ENCODE measurements at regions not wholly inside any gene's neighbourhood (a gene's known extent, or its start where the extent isn't known, plus 50 kb on each side); places are given as distances from the start of the nearest gene placed in this dataset.

DNA sequence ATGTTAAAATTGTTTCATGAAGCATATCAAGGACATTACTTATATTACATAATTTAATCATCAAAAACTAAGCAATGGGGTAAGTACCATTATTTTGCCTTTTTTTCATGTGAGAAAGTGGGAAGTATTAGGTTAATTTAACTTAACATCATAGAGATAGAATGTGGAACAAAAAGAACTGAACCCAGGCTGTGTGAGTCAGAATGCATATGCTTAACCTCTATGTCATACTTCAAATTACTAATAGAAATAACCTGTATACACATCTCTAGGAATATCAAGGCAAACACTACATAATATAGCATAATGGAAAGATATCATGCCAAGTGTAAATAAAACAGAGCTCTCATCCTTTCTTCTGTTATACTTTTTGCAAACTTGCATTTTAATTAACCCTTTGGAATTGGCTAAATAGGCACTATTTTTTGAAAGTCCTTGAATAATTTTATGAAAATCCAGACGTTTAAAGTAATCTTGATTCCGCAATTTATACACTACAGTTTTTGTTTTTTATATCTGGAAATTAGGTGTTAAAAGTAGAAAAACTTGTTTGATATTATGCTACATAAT, 777.7 kb downstream of the SLC6A15 start:
- TF ChIP-seq EP300 (IDR thresholded peaks at IDR 0.05), result no peak
- TF ChIP-seq, protein P1, sequence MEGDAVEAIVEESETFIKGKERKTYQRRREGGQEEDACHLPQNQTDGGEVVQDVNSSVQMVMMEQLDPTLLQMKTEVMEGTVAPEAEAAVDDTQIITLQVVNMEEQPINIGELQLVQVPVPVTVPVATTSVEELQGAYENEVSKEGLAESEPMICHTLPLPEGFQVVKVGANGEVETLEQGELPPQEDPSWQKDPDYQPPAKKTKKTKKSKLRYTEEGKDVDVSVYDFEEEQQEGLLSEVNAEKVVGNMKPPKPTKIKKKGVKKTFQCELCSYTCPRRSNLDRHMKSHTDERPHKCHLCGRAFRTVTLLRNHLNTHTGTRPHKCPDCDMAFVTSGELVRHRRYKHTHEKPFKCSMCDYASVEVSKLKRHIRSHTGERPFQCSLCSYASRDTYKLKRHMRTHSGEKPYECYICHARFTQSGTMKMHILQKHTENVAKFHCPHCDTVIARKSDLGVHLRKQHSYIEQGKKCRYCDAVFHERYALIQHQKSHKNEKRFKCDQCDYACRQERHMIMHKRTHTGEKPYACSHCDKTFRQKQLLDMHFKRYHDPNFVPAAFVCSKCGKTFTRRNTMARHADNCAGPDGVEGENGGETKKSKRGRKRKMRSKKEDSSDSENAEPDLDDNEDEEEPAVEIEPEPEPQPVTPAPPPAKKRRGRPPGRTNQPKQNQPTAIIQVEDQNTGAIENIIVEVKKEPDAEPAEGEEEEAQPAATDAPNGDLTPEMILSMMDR (IDR thresholded peaks at IDR 0.05), result no peak
- no peak for TF ChIP-seq POLR2AphosphoS5 (IDR thresholded peaks at IDR 0.05)
- TF ChIP-seq POLR2A (IDR thresholded peaks at IDR 0.05), result no peak
- no peak for ATAC-seq (ENCODE audit: low FRiP score in 2 of 2)
- Histone ChIP-seq H3K36me3 (no peaks in the 10 kb centered on the region), H3K9me3 (no peaks in the 10 kb centered on the region), H3K27ac (no peak overlapping the region), H3K27me3 (no peaks in the 10 kb centered on the region), H3K4me3 (no peak overlapping the region), H3K4me1 (no peaks in the 10 kb centered on the region)
- WGBS, 2 donors, result 61 to 63% methylated on average over 2 of the region's 2 CpGs
- DNase-seq, result no peak

DNA sequence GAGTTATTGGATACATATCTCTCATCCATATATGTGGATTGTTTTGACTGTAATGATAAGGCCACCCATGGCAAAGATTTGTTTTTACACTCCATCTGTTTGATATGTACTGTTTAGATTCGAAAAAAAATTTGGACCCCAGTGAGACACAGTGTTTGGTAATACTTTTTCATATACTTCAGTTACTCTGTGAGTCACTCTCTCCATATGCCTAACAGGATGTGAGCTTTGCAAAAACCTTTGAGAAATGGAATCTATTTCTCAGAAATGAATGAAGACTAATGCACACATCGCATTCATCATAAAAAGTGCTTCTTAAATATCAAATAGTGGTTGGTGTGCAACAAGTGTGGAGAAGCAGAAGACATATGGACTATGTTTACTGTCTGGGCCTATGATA, 781.5 kb downstream of the SLC6A15 start:
- Histone ChIP-seq H3K36me3 (no peaks in the 10 kb centered on the region), H3K27ac (no peak overlapping the region), H3K4me3 (no peak overlapping the region), H3K4me1 (no peaks in the 10 kb centered on the region), H3K27me3 (no peaks in the 10 kb centered on the region), H3K9me3 (peaks cover 0 to 8% (median 0%) of the 10 kb centered on the region in 4 donors)
- 54 to 65% methylated on average over 2 of the region's 2 CpGs for WGBS, 2 donors
- TF ChIP-seq, protein P1 (IDR thresholded peaks at IDR 0.05), result no peak
- TF ChIP-seq EP300 (IDR thresholded peaks at IDR 0.05) (no peak), POLR2AphosphoS5 (IDR thresholded peaks at IDR 0.05) (no peak), POLR2A (IDR thresholded peaks at IDR 0.05) (no peak)
- ATAC-seq (ENCODE audit: low FRiP score in 2 of 2), result no peak
- DNase-seq, result no peak

DNA sequence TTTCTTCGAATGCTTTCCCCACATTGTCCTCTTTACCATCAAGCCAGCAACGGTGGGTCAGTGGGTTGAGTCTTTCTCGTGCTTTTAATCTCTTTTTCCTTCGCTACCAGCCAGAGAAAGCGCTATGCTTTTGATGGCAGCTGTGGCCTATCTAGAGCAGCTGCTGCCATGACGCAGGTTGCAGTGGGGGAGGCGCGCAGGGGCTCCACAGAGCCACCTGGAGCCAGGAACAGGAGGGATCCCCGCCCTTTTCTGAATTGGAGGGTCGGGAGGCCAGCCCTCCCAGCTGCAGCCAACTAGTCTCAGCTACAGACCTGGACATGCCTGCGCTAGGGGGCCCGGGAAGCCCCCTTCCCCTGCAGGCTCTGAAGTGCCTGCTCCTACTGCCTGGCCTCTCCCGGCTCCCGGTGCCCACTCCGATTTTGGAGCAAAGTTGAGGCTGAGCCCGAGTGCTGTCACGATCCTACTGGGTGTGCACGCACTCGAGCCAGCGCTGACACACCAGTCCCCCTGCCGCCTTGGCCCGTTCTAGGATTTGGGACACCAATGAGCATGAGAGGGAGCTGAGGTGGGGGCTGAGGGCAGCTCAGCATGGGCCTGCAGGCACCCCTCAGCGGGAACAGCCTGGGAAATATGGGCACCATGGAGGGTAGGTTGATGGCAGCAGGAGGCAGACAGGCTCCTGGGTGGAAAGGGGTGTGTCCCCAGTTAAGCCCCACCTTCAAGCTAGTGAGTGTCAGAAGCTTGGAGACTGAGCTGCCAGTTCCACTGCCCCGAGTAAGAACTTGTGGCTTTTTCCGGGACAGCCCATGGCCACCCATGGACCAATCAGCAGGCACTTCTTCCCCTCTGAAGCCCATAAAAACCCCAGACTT, 784.2 kb downstream of the SLC6A15 start:
- WGBS, 2 donors, result 84 to 86% methylated on average over 12 to 23 of the region's 25 CpGs
- DNase-seq (peak in 1 of 2 donors; percentile 51), ATAC-seq (ENCODE audit: low FRiP score in 2 of 2) (peak in 1 of 2 donors; percentile 14)
- H3K27me3 ChIP-seq, result no peaks in the 10 kb centered on the region
- H3K9me3 ChIP-seq, result peaks cover 0 to 8% (median 0%) of the 10 kb centered on the region in 4 donors
- no peaks in the 10 kb centered on the region for H3K4me1 ChIP-seq
- no peaks in the 10 kb centered on the region for H3K36me3 ChIP-seq
- TF ChIP-seq POLR2AphosphoS5 (IDR thresholded peaks at IDR 0.05) (no peak), POLR2A (IDR thresholded peaks at IDR 0.05) (no peak), EP300 (IDR thresholded peaks at IDR 0.05) (no peak)
- TF ChIP-seq, protein P1 (IDR thresholded peaks at IDR 0.05), result no peak
- H3K27ac ChIP-seq, result no peak overlapping the region
- no peak overlapping the region for H3K4me3 ChIP-seq

DNA sequence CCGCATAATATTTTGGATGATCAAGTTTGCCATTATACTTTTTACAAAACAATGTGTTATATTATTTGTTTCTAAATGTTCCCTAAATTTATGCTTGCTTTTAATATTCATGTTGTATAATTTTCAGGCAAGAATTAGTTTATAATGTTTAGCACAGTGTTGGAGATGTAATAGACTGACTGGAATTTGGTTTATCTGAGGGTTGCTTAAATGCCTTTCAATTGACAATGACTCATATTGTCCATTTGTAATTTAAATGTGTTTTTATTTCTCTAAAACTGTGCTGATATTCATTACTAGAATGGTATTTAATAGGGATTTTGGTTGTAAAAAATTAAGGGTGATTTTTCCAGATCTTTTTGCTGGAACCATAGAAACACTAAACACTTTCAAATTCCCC, 788.4 kb downstream of the SLC6A15 start:
- Histone ChIP-seq H3K4me3 (no peak overlapping the region), H3K27ac (no peak overlapping the region), H3K4me1 (no peaks in the 10 kb centered on the region), H3K9me3 (peaks cover 0 to 8% (median 0%) of the 10 kb centered on the region in 4 donors), H3K36me3 (no peaks in the 10 kb centered on the region), H3K27me3 (no peaks in the 10 kb centered on the region)
- TF ChIP-seq POLR2A (IDR thresholded peaks at IDR 0.05) (no peak), EP300 (IDR thresholded peaks at IDR 0.05) (no peak), POLR2AphosphoS5 (IDR thresholded peaks at IDR 0.05) (no peak)
- TF ChIP-seq, protein P1 (IDR thresholded peaks at IDR 0.05), result no peak
- ATAC-seq (ENCODE audit: low FRiP score in 2 of 2) (no peak), DNase-seq (no peak)
- 85 to 97% methylated on average over 1 of the region's 1 CpG for WGBS, 2 donors

Data from upper lobe of left lung (tissue), 6 donors.